ENCODE measurements at regions not wholly inside any gene's neighbourhood (a gene's known extent, or its start where the extent isn't known, plus 50 kb on each side); places are given as distances from the start of the nearest gene placed in this dataset.

DNA sequence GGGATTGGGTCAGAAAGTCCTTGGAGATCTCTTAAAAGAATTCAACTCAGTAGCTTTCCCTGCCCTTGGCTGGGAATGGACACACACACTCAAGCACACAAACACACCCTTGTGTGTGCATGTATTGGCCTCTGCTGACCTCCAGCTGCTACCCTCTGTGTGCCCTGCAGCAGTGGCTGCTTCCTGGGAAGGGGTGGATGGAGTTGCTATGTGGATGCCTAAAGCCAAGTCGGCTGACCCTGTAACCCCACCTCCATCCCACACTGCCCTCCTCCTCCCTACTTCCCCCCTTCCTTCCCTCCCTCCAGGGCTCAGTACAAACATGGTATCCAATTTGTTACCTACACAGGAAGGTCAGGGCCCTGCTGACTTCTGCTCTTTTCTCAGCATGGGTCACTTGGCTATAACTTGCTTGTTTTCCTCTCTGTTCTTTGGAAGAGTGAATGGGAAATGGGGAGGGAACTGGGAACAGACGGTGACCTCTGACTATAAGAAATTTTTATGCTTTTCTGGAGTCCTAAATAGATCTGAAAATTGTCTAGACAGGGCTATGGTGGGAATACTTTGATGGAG, 351.6 kb upstream of the TBX3 start:
- TF ChIP-seq, protein P1, sequence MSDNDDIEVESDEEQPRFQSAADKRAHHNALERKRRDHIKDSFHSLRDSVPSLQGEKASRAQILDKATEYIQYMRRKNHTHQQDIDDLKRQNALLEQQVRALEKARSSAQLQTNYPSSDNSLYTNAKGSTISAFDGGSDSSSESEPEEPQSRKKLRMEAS (IDR thresholded peaks at IDR 0.05; ENCODE audit: insufficient read depth, insufficient read length): no peak
- TF ChIP-seq POLR2A (IDR thresholded peaks at IDR 0.05; ENCODE audit: low read depth, low read length): no peak
- no peak for TF ChIP-seq POLR2AphosphoS5 (IDR thresholded peaks at IDR 0.05; ENCODE audit: insufficient read depth, low read depth, low read length)
- no peak for TF ChIP-seq MYC (IDR thresholded peaks at IDR 0.05; ENCODE audit: low read depth, low read length)
- no peak for TF ChIP-seq CTCF (IDR thresholded peaks at IDR 0.05; ENCODE audit: extremely low read depth in 1 of 2, insufficient read depth in 1 of 2, low read depth in 1 of 2, low read length in 2 of 2)
- TF ChIP-seq EZH2 (IDR thresholded peaks at IDR 0.05; ENCODE audit: borderline replicate concordance, low read depth, low read length, severe bottlenecking): no peak
- no peak for TF ChIP-seq FOS (IDR thresholded peaks at IDR 0.05; ENCODE audit: borderline replicate concordance, insufficient read depth, low read length)
- TF ChIP-seq GATA2 (IDR thresholded peaks at IDR 0.05; ENCODE audit: insufficient read depth, insufficient read length, low read depth, low read length): no peak

Data from endothelial cell of umbilical vein (primary cell).